ENCODE measurements at regions not wholly inside any gene's neighbourhood (a gene's known extent, or its start where the extent isn't known, plus 50 kb on each side); places are given as distances from the start of the nearest gene placed in this dataset.
A peak's percentile ranks its signal among the peaks of the same experiment; 100 is the strongest.

DNA sequence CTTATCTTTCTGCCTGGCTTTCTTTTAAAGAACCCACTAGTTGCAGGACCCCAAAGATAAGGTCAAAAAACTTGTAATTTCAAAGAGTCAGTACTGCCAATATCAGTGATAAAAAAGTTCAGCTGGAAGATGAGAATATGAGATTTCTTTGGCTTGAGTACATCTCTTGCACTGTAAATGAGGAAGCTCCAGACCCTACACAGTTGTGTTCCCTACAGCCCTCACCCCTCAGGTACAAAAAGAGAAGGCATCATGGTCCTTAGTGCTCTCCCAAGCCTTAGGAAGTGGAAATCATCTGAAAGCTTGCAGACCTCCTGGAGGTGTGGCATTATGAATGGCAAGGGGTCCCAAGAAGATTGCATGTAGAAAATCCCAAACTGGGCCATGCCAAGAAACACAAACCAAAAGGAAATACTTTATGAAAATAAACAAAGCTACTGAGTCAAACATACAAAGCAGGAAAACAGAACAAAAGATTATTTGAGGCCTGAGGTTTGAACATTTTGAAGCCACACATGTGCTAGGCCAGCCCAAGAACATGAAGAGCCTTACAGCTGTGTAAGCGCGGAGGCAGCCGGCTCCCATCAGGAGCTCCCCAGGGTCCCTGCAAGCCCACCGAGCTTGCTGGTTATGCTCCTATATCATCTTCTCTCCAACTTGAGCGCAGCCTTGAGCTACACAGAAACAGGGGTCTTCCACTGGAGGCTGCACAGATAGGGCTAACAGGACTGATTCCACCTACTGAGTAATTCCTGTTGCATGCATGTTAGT, 217.0 kb downstream of the OSR1 start:
- Histone ChIP-seq H4K20me1 (ENCODE audit: insufficient read depth) (no peaks in the 10 kb centered on the region), H3K4me2 (ENCODE audit: unreplicated experiment) (peak overlapping the region; percentile 19), H3K36me3 (ENCODE audit: low read depth) (no peaks in the 10 kb centered on the region), H3K9me2 (ENCODE audit: insufficient read depth) (no peaks in the 10 kb centered on the region), H3K9ac (no peak overlapping the region), H2AFZ (no peak overlapping the region), H3K9me3 (ENCODE audit: low read depth) (no peaks in the 10 kb centered on the region), H3K79me2 (ENCODE audit: insufficient read depth) (no peaks in the 10 kb centered on the region), H3K4me1 (ENCODE audit: insufficient read depth) (peaks cover 25% of the 10 kb centered on the region), H3K27ac (no peak overlapping the region), H3F3A (ENCODE audit: insufficient read depth) (peaks cover 10% of the 10 kb centered on the region; the same call in 1 of the 2 replicates), H3K27me3 (replicated peaks; ENCODE audit: insufficient read depth) (no peaks in the 10 kb centered on the region), H3K4me3 (no peak overlapping the region)
- TF ChIP-seq EZH2phosphoT487 (IDR thresholded peaks at IDR 0.05; ENCODE audit: insufficient read depth, low read depth) (no peak), EZH2 (IDR thresholded peaks at IDR 0.05; ENCODE audit: insufficient read depth, poor library complexity, severe bottlenecking) (no peak)
- no peak for DNase-seq
- WGBS, 2 experiments (ENCODE audit: low coverage in 1 of 2, low lambda C conversion rate in 2 of 2, missing lambda C conversion rate in 2 of 2): 97 to 99% methylated on average over 5 of the region's 5 CpGs
- in situ Hi-C loops (cut with MboI): no loop called here

DNA sequence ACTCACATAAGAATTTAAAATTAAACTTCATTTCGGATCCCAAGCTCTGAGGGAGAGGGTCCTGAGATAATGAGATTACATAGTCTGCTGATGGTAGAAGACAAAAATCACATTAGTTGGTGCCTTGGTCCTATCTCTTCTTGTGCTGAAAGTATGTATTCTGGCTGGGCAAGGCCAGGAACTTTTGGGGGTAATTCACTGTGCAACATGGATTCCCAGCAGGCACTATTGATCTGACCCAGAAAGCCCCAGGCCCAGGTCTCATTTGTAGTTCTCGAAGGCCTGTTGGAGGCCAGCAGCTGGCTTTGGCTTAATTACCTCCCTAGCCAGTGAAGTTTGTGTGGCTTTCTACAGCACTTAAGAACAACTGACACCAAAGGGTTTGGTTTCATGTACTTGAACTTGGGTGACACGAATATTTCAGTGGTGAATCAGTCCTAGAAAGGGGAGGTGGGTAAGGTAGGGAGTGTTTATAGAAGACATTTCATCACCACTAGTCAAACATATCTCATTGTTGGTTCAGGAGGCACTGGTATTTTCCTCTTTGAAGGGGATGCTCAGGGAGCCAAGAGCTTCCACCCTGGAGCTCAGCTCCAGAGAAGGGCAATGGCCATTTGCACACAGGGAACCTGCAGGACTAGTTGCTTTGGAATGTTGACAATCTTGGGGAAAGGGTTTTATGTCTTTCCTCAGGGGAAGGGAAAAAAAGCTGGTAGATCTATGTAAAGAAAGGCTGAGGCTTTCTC, 217.8 kb downstream of the OSR1 start:
- Histone ChIP-seq H3K9me2 (ENCODE audit: insufficient read depth) (no peaks in the 10 kb centered on the region), H3K9ac (no peak overlapping the region), H4K20me1 (ENCODE audit: insufficient read depth) (no peaks in the 10 kb centered on the region), H3K4me3 (no peak overlapping the region), H3K36me3 (ENCODE audit: low read depth) (no peaks in the 10 kb centered on the region), H3K79me2 (ENCODE audit: insufficient read depth) (no peaks in the 10 kb centered on the region), H2AFZ (no peak overlapping the region), H3K27ac (no peak overlapping the region), H3K27me3 (replicated peaks; ENCODE audit: insufficient read depth) (no peaks in the 10 kb centered on the region), H3K4me2 (ENCODE audit: unreplicated experiment) (peak overlapping the region; percentile 19), H3K9me3 (ENCODE audit: low read depth) (no peaks in the 10 kb centered on the region), H3K4me1 (ENCODE audit: insufficient read depth) (peaks cover 25% of the 10 kb centered on the region), H3F3A (ENCODE audit: insufficient read depth) (peaks cover 10% of the 10 kb centered on the region; the same call in 1 of the 2 replicates)
- DNase-seq: peak; percentile 52
- in situ Hi-C loops (cut with MboI): no loop called here
- TF ChIP-seq EZH2 (IDR thresholded peaks at IDR 0.05; ENCODE audit: insufficient read depth, poor library complexity, severe bottlenecking) (no peak), EZH2phosphoT487 (IDR thresholded peaks at IDR 0.05; ENCODE audit: insufficient read depth, low read depth) (no peak)
- 89 to 96% methylated on average over 3 of the region's 3 CpGs for WGBS, 2 experiments (ENCODE audit: low coverage in 1 of 2, low lambda C conversion rate in 2 of 2, missing lambda C conversion rate in 2 of 2)

DNA sequence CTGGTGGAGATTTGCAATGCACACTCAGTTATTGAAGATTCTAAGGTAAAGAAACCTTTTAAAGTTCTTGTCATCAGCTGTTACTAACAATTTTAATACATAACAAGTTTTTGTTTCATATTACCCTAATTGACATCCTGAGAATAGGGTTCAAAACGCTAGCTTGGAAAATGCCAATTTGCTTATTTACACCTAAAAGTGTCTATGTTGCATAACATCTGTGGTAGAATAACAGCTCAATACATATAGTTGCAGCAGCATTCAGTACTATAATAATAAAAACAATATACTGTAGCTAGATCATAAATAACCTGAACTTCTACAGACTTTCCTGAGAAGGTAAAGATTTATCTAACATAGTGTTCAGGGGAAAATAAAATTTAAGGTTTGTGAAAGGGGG, 219.0 kb downstream of the OSR1 start:
- Histone ChIP-seq H3K27ac (no peak overlapping the region), H3K9me3 (ENCODE audit: low read depth) (no peaks in the 10 kb centered on the region), H3K36me3 (ENCODE audit: low read depth) (no peaks in the 10 kb centered on the region), H4K20me1 (ENCODE audit: insufficient read depth) (no peaks in the 10 kb centered on the region), H3K4me1 (ENCODE audit: insufficient read depth) (peaks cover 25% of the 10 kb centered on the region), H2AFZ (no peak overlapping the region), H3F3A (ENCODE audit: insufficient read depth) (peaks cover 10% of the 10 kb centered on the region; the same call in 1 of the 2 replicates), H3K4me3 (no peak overlapping the region), H3K9ac (no peak overlapping the region), H3K79me2 (ENCODE audit: insufficient read depth) (no peaks in the 10 kb centered on the region), H3K4me2 (ENCODE audit: unreplicated experiment) (no peak overlapping the region), H3K27me3 (replicated peaks; ENCODE audit: insufficient read depth) (no peaks in the 10 kb centered on the region), H3K9me2 (ENCODE audit: insufficient read depth) (no peaks in the 10 kb centered on the region)
- TF ChIP-seq EZH2phosphoT487 (IDR thresholded peaks at IDR 0.05; ENCODE audit: insufficient read depth, low read depth): no peak
- no peak for TF ChIP-seq EZH2 (IDR thresholded peaks at IDR 0.05; ENCODE audit: insufficient read depth, poor library complexity, severe bottlenecking)
- in situ Hi-C loops (cut with MboI): no loop called here
- WGBS, 2 experiments (ENCODE audit: low coverage in 1 of 2, low lambda C conversion rate in 2 of 2, missing lambda C conversion rate in 2 of 2): 60 to 66% methylated on average over 1 of the region's 1 CpG
- DNase-seq: no peak

DNA sequence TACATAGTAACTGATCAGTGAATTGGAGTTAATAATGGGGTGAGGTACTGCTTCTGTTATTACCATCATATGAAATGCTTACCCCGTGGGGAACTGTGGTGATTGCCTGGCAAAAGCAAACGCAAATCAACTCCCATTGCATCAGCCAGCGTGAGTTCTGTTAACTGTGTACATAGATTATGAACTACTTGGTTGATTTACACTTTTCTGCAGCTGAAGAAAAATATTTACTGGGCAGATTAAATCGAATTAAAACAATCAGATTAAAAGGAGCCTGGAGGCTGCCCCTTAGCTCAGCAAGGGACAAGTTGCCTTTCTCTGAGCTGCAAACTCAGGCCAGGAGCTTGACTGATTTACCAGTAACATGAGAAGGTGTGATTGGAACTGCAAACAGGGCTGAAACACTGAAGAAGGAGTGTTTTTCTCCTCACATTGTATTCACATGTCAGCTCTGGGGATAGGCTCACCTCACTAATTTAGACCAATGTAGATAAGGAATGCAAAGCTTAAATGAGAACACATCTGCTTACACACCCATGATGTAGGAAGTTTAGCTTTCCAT, 220.1 kb downstream of the OSR1 start:
- H3K79me2 ChIP-seq (ENCODE audit: insufficient read depth): no peaks in the 10 kb centered on the region
- WGBS, 2 experiments (ENCODE audit: low coverage in 1 of 2, low lambda C conversion rate in 2 of 2, missing lambda C conversion rate in 2 of 2): 60 to 61% methylated on average over 4 of the region's 4 CpGs

More for the DNA sequence above, 220.1 kb downstream of the OSR1 start:
- TF ChIP-seq EZH2phosphoT487 (IDR thresholded peaks at IDR 0.05; ENCODE audit: insufficient read depth, low read depth): no peak
- no peak for TF ChIP-seq EZH2 (IDR thresholded peaks at IDR 0.05; ENCODE audit: insufficient read depth, poor library complexity, severe bottlenecking)
- in situ Hi-C loops (cut with MboI): no loop called here
- no peak overlapping the region for H3K9ac ChIP-seq
- H3K9me2 ChIP-seq (ENCODE audit: insufficient read depth): no peaks in the 10 kb centered on the region
- no peak overlapping the region for H3K4me3 ChIP-seq
- H3K36me3 ChIP-seq (ENCODE audit: low read depth): no peaks in the 10 kb centered on the region
- no peaks in the 10 kb centered on the region for H3K9me3 ChIP-seq (ENCODE audit: low read depth)
- no peaks in the 10 kb centered on the region for H3K27me3 ChIP-seq (replicated peaks; ENCODE audit: insufficient read depth)
- H3K4me1 ChIP-seq (ENCODE audit: insufficient read depth): peaks cover 15% of the 10 kb centered on the region
- no peaks in the 10 kb centered on the region for H4K20me1 ChIP-seq (ENCODE audit: insufficient read depth)
- no peak for DNase-seq
- H2AFZ ChIP-seq: no peak overlapping the region
- peaks cover 10% of the 10 kb centered on the region; the same call in 1 of the 2 replicates for H3F3A ChIP-seq (ENCODE audit: insufficient read depth)
- no peak overlapping the region for H3K4me2 ChIP-seq (ENCODE audit: unreplicated experiment)
- no peak overlapping the region for H3K27ac ChIP-seq
